Esophagus muscularis mucosa (tissue), 4 donors: ENCODE measurements at regions not wholly inside any gene's neighbourhood (a gene's known extent, or its start where the extent isn't known, plus 50 kb on each side); places are given as distances from the start of the nearest gene placed in this dataset.

Experiments
- DNase-seq: peaks from one replicate; pipeline ENCODE4 v3.0.0-alpha.2; 2017; ENCODE audit errors: extremely low spot score
- H3K27ac ChIP-seq, 4 donors: fragments of 200-600 bp; sonication (generic); replicated peaks in 1 of 4; 1 replicate in 3 of 4; 2 replicates in 1 of 4; pipeline ENCODE4 v1.5.1; 2016 to 2019; ENCODE audit warnings: mild to moderate bottlenecking in 1 of 4
- H3K27me3 ChIP-seq, 4 donors: fragments of 200-600 bp; sonication (generic); one replicate each; pipeline versions ENCODE4 v1.5.1 to v1.6.0; 2016 to 2019
- H3K36me3 ChIP-seq, 4 donors: fragments of 200-600 bp; sonication (generic); one replicate each; pipeline ENCODE4 v1.5.1; 2016 to 2019
- H3K4me1 ChIP-seq, 4 donors: fragments of 200-600 bp; sonication (generic); one replicate each; pipeline ENCODE4 v1.5.1; 2016 to 2019
- H3K4me3 ChIP-seq, 4 donors: fragments of 200-600 bp; sonication (generic); 1 replicate in 2 of 4; 2 replicates in 2 of 4; pipeline ENCODE4 v1.5.1; 2016 to 2019; ENCODE audit warnings: mild to moderate bottlenecking in 4 of 4, moderate library complexity in 1 of 4
- H3K9me3 ChIP-seq, 4 donors: fragments of 200-600 bp; sonication (generic); 1 replicate in 3 of 4; 2 replicates in 1 of 4; pipeline ENCODE4 v1.5.1; 2016 to 2019
- CTCF ChIP-seq, 3 experiments: fragments of 200-600 bp in 2 of 3; fragments of 450-650 bp in 1 of 3; sonication (generic) in 2 of 3; IDR thresholded peaks; one replicate each; pipeline ENCODE4 v1.5.1; 2017 to 2019; ENCODE audit warnings: antibody characterized with exemption in 3 of 3, mild to moderate bottlenecking in 2 of 3, moderate library complexity in 1 of 3
- EP300 ChIP-seq: sonication (generic); formaldehyde crosslinking; IDR thresholded peaks from one replicate; pipeline ENCODE4 v1.6.1; 2017; ENCODE audit warnings: antibody characterized with exemption
- POLR2A ChIP-seq: fragments of 450-650 bp; IDR thresholded peaks from one replicate; pipeline ENCODE4 v1.6.1; 2017; ENCODE audit warnings: antibody characterized with exemption, moderate library complexity, mild to moderate bottlenecking, low read depth
- POLR2AphosphoS5 ChIP-seq, 2 donors: sonication (generic); formaldehyde crosslinking; IDR thresholded peaks; one replicate each; pipeline ENCODE4 v1.6.1; 2017; ENCODE audit warnings: antibody characterized with exemption in 2 of 2
- WGBS: methylation state at CpG from one replicate; pipeline ENCODE4 v1.1.5; 2018; 5-methylcytosine and 5-hydroxymethylcytosine counted together
- intact Hi-C: fragments of 100-400 bp; cut with DNase I; formaldehyde crosslinking; loops from one replicate; pipeline ENCODE4 v1.15.1; 2023

DNA sequence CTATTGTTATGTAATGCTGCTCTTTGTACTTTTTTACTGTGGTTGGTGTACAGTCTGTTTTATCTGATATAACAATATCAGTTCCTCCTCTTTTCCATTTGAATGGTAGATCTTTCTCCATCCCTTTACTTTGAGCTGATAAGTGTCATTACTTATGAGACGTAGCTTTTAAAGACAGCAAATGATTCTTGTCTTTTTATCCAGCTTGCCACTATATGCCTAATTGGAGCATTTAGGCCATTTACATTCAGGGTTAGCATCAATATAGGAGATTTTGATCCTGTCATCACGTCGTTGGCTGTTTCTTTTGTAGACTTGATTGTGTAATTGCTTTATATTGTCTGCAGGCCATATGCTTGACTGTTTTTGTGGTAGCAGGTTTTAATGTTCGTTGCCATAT is 894.2 kb upstream of the ATXN8OS start:
- no peaks in the 10 kb centered on the region for H3K9me3 ChIP-seq
- H3K4me3 ChIP-seq: no peak overlapping the region
- no peak for TF ChIP-seq POLR2A
- no peak for TF ChIP-seq CTCF (IDR thresholded peaks at IDR 0.05)
- no peak for TF ChIP-seq POLR2AphosphoS5 (IDR thresholded peaks at IDR 0.05)
- TF ChIP-seq EP300: no peak
- no peaks in the 10 kb centered on the region for H3K27me3 ChIP-seq
- no peaks in the 10 kb centered on the region for H3K4me1 ChIP-seq
- 38% methylated on average over 4 of the region's 4 CpGs for WGBS
- no peak overlapping the region for H3K27ac ChIP-seq
- no peak for DNase-seq
- H3K36me3 ChIP-seq: no peaks in the 10 kb centered on the region
- intact Hi-C loops: no loop called here

DNA sequence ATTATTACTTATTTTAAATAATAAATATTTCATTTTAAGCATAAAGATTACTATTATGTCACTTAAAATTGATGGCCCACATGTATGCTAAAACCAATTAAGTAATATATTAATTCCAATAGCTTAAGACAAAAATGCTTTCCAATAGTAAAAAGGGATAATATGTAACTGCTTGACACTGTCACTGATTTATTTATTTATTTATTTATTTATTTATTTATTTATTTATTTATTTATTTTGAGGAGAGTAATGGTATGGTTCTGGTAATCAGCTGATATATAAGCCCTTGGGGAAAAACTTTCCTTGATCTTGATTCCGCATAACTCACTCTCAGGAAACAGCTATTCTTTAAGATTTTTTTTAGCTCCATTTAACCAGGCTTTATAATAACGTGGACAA is 903.0 kb upstream of the ATXN8OS start:
- no peaks in the 10 kb centered on the region for H3K4me1 ChIP-seq
- H3K9me3 ChIP-seq: no peaks in the 10 kb centered on the region
- TF ChIP-seq CTCF (IDR thresholded peaks at IDR 0.05): no peak
- no peak for TF ChIP-seq POLR2A
- WGBS: 55% methylated on average over 2 of the region's 2 CpGs
- no peaks in the 10 kb centered on the region for H3K36me3 ChIP-seq
- H3K27me3 ChIP-seq: no peaks in the 10 kb centered on the region
- no peak overlapping the region for H3K27ac ChIP-seq
- no peak overlapping the region for H3K4me3 ChIP-seq
- intact Hi-C loops: no loop called here
- DNase-seq: no peak

DNA sequence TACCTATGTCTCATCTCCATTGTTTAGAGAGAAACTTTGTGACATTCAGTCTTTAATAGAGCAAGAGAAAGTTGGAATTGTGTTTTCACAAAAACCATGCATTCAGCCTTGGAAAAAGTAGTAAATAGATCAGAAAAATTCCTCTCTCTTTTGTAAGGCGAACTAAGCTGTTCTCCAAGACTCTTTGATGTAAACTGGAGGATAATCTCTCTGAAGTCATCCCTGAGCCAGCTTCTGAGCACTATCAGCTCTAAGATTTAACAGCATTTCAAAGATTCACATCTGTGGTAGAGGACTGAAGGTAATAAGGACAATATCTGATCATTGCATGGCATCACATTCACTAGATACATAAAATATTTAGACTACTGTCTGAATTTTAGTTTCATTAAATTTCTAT is 904.6 kb upstream of the ATXN8OS start:
- DNase-seq: no peak
- WGBS: 46% methylated on average over 1 of the region's 1 CpG
- no peak overlapping the region for H3K4me3 ChIP-seq
- no peaks in the 10 kb centered on the region for H3K9me3 ChIP-seq
- H3K27me3 ChIP-seq: no peaks in the 10 kb centered on the region
- H3K27ac ChIP-seq: no peak overlapping the region
- TF ChIP-seq EP300: no peak
- TF ChIP-seq POLR2AphosphoS5 (IDR thresholded peaks at IDR 0.05): no peak
- intact Hi-C loops: no loop called here
- no peaks in the 10 kb centered on the region for H3K4me1 ChIP-seq
- H3K36me3 ChIP-seq: no peaks in the 10 kb centered on the region

DNA sequence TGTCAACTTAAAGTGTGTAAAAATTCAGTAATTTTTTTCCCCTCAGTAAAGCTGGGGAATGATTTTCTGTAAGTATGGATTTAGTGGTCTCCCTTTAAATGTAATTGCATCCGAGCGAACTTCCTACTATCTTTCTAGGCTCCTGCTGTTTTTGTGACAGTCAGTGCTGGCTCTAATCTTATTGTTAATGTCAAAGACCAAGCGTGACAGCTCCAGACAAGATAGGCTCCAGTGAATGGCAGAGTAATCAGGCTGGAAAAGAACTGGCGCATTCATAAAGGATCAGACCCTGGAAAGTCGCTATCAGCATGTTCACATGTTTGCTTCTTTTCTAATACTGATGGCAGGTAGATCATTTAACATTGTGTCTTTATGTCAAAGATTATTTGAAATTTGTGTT is 908.0 kb upstream of the ATXN8OS start:
- WGBS: 61% methylated on average over 5 of the region's 5 CpGs
- intact Hi-C loops: no loop called here
- Histone ChIP-seq H3K27me3 (no peaks in the 10 kb centered on the region), H3K9me3 (no peaks in the 10 kb centered on the region), H3K27ac (no peak overlapping the region), H3K36me3 (no peaks in the 10 kb centered on the region), H3K4me3 (no peak overlapping the region), H3K4me1 (no peaks in the 10 kb centered on the region)
- no peak for DNase-seq
- TF ChIP-seq CTCF (IDR thresholded peaks at IDR 0.05) (no peak), POLR2AphosphoS5 (IDR thresholded peaks at IDR 0.05) (no peak), EP300 (no peak), POLR2A (no peak)

DNA sequence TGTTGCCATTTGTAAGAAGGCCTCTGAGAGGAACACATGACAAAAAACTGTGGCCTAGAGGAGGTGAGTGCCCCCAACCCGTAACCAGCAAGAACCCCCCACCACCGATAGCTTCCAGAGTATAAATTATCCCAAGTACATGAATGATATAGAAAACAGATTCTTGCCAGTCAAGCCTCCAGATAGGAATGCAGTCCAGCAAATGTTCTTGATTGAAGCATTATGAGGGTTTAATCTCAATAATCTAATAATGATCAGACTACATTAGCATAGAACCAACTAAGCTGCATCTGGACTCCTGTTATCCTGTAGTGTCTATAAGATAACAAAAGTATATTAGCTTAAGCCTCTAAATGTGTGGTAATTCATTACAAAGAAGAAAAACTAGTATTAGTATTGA is 908.9 kb upstream of the ATXN8OS start:
- H3K4me1 ChIP-seq: no peaks in the 10 kb centered on the region
- WGBS: 92% methylated on average over 2 of the region's 2 CpGs
- no peak for DNase-seq
- H3K27me3 ChIP-seq: no peaks in the 10 kb centered on the region
- H3K27ac ChIP-seq: no peak overlapping the region
- no peaks in the 10 kb centered on the region for H3K36me3 ChIP-seq
- TF ChIP-seq POLR2A (no peak), POLR2AphosphoS5 (IDR thresholded peaks at IDR 0.05) (no peak), CTCF (IDR thresholded peaks at IDR 0.05) (no peak), EP300 (no peak)
- intact Hi-C loops: no loop called here
- no peak overlapping the region for H3K4me3 ChIP-seq
- no peaks in the 10 kb centered on the region for H3K9me3 ChIP-seq
